HFFc6 (cell line): ENCODE measurements at regions not wholly inside any gene's neighbourhood (a gene's known extent, or its start where the extent isn't known, plus 50 kb on each side); places are given as distances from the start of the nearest gene placed in this dataset.

Experiments used
- DNase-seq: peaks from one replicate; pipeline ENCODE4 v3.0.0-alpha.2; 2018
- H3K27ac Mint-ChIP-seq: 2 replicates; pipeline ENCODE4 v1.8.0; 2020; ENCODE audit warnings: mild to moderate bottlenecking, mixed read lengths
- H3K27me3 Mint-ChIP-seq: 2 replicates; pipeline ENCODE4 v1.8.0; 2021; ENCODE audit warnings: mild to moderate bottlenecking, moderate library complexity, mixed read lengths; ENCODE audit not compliant: insufficient read depth
- H3K36me3 Mint-ChIP-seq: 2 replicates; pipeline ENCODE4 v1.8.0; 2021; ENCODE audit warnings: low read depth, mixed read lengths
- H3K4me1 Mint-ChIP-seq: 2 replicates; pipeline ENCODE4 v1.8.0; 2020; ENCODE audit warnings: low read depth, mixed read lengths
- H3K4me3 Mint-ChIP-seq: 2 replicates; pipeline ENCODE4 v1.8.0; 2020; ENCODE audit warnings: mild to moderate bottlenecking, moderate library complexity, mixed read lengths
- H3K9me3 Mint-ChIP-seq: 2 replicates; pipeline ENCODE4 v1.8.0; 2020; ENCODE audit warnings: mild to moderate bottlenecking, mixed read lengths
- TF ChIP-seq, protein P1 (sequence below): fragments of 200-600 bp; sonication (generic); IDR thresholded peaks from 2 replicates; pipeline ENCODE4 v1.5.0; 2021; ENCODE audit warnings: antibody characterized with exemption, mild to moderate bottlenecking

DNA sequence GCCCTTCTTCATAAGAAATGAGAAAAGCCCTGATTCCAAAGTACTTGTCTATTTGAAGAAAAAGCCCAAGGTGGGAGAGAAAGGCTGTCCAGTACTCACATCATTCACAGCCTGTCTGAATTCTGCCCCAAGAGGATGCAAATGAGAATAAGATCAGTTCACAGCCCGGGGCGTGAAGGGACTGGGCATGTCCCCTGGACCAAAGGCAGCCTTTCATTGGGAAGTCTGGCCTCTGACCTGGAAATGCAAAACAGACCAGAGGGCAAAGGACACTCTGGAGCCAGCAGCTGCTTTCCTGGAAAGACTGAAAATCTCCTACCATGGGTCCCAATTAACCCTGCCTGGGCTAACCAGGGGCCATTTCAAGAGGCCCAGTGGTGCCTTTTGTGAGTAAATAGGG, 191.2 kb upstream of the PELI2 start:
- Mint-ChIP-seq H3K27ac (no peak overlapping the region), H3K4me1 (no peaks in the 10 kb centered on the region), H3K27me3 (peaks cover 2% of the 10 kb centered on the region; the same call in 1 of the 2 replicates), H3K4me3 (no peak overlapping the region), H3K36me3 (no peaks in the 10 kb centered on the region), H3K9me3 (no peaks in the 10 kb centered on the region)
- DNase-seq = no peak
- TF ChIP-seq, protein P1, sequence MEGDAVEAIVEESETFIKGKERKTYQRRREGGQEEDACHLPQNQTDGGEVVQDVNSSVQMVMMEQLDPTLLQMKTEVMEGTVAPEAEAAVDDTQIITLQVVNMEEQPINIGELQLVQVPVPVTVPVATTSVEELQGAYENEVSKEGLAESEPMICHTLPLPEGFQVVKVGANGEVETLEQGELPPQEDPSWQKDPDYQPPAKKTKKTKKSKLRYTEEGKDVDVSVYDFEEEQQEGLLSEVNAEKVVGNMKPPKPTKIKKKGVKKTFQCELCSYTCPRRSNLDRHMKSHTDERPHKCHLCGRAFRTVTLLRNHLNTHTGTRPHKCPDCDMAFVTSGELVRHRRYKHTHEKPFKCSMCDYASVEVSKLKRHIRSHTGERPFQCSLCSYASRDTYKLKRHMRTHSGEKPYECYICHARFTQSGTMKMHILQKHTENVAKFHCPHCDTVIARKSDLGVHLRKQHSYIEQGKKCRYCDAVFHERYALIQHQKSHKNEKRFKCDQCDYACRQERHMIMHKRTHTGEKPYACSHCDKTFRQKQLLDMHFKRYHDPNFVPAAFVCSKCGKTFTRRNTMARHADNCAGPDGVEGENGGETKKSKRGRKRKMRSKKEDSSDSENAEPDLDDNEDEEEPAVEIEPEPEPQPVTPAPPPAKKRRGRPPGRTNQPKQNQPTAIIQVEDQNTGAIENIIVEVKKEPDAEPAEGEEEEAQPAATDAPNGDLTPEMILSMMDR = no peak

DNA sequence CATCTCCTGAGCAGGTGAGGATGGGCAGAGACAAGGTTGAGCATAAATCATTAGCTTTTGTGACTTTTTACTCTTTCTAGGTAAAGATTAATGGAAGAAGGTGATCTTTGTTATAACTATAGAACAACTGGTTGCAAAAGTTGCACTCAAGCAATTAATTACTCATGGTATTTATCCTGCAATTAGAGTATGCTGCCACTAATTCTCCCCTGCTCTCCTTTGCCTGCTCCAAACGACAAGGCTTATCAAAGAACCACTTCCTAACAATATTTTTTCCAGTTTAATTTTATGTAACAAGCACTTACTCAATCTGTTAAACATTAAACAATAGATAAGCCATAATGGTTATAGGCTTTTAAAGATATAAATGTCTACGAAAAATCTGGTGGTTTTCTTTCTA, 189.9 kb upstream of the PELI2 start:
- Mint-ChIP-seq H3K9me3 (no peaks in the 10 kb centered on the region), H3K4me3 (no peak overlapping the region), H3K27me3 (peaks cover 2% of the 10 kb centered on the region), H3K36me3 (no peaks in the 10 kb centered on the region), H3K4me1 (no peaks in the 10 kb centered on the region), H3K27ac (no peak overlapping the region)
- no peak for DNase-seq
- TF ChIP-seq, protein P1 = no peak

DNA sequence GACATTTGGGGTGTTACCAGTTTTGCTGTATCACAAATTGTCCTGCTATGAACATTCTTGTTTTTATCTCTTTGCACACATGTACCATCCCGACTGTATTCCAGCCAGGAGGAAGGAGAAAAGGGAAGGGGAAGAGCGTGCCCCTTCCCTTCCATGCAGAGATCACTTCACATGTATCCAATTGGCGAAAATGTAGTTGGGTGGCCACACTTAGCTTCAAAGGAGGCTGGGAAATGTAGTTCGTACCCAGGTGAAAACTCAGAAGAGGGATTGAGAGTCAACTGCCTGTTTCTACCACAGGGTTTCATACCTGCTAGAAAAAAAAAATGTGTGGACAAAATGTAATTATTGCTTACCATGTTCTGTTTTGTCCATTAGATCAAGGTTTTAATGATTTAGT, 189.1 kb upstream of the PELI2 start:
- H3K9me3 Mint-ChIP-seq = peaks cover 3% of the 10 kb centered on the region; the same call in 1 of the 2 replicates
- DNase-seq = no peak
- H3K4me1 Mint-ChIP-seq = no peaks in the 10 kb centered on the region
- TF ChIP-seq, protein P1 = no peak
- H3K36me3 Mint-ChIP-seq = no peaks in the 10 kb centered on the region
- no peak overlapping the region for H3K4me3 Mint-ChIP-seq
- H3K27ac Mint-ChIP-seq = no peak overlapping the region
- H3K27me3 Mint-ChIP-seq = peaks cover 2% of the 10 kb centered on the region

DNA sequence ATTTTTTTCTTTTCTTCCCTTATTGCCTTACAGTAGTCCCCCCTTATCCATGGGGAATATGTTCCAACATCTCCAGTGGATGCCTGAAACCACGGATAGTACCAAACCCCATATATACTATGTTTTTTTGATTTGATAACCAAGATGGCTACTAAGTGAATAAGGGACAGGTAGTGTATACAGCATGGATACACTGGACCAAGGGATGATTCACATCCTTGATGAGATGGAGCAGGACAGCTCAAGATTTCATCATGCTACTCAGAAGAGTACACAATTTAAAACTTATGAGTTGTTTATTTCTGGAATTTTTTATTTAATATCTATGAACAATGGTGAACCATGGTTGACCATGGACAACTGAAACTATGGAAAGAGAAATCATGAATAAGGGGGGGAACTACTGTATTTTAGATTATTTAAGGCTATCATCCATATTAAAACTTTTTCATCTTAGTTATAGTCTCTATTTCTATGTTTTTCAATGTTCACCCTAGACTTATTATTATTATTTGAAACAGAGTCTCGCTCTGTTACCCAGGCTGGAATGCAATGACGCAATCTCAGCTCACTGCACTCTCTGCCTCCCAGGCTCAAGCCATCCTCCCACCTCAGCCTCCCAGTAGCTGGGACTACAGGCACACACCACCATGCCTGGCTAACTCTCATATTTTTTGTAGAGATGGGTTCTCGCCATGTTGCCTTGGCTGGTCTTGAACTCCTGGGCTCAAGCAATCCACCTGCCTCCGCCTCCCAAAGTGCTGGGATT, 188.0 kb upstream of the PELI2 start:
- DNase-seq = no peak
- Mint-ChIP-seq H3K27me3 (peaks cover 2% of the 10 kb centered on the region), H3K9me3 (peaks cover 3% of the 10 kb centered on the region; the same call in 1 of the 2 replicates), H3K4me3 (no peak overlapping the region), H3K27ac (no peak overlapping the region), H3K36me3 (no peaks in the 10 kb centered on the region), H3K4me1 (no peaks in the 10 kb centered on the region)
- TF ChIP-seq, protein P1 = no peak

DNA sequence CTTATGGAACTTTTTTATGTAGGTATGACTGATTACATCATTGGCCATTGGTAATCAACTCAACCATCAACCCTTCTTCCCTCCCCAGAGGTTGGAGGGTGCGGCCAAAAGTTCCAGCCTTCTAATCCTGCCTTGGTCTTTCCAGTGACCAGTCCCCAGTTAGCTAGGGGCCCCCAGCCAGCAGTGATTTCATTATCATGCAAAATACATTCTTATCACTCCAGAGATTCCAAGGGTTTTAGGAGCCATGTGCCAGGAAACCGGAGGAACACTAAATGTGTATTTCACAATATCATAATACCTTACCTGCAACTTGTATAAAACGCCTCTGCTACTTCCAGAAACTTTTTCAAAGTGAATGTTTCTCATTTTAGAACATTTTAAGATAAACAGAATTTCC, 181.5 kb upstream of the PELI2 start:
- DNase-seq = no peak
- no peak overlapping the region for H3K4me3 Mint-ChIP-seq
- H3K4me1 Mint-ChIP-seq = no peaks in the 10 kb centered on the region
- no peak overlapping the region for H3K27ac Mint-ChIP-seq
- peaks cover 3% of the 10 kb centered on the region; the same call in 1 of the 2 replicates for H3K9me3 Mint-ChIP-seq
- TF ChIP-seq, protein P1 = no peak
- H3K27me3 Mint-ChIP-seq = peaks cover 5% of the 10 kb centered on the region
- H3K36me3 Mint-ChIP-seq = no peaks in the 10 kb centered on the region
